ENCODE measurements at regions not wholly inside any gene's neighbourhood (a gene's known extent, or its start where the extent isn't known, plus 50 kb on each side); places are given as distances from the start of the nearest gene placed in this dataset.

GRCh38 chr4:111502626-111503025 is 642.6 kb upstream of the FAM241A start:
- no peak for TF ChIP-seq CTCF (IDR thresholded peaks at IDR 0.05)
- TF ChIP-seq POLR2A (IDR thresholded peaks at IDR 0.05), result no peak
